COLO829 (cell line): ENCODE measurements at regions not wholly inside any gene's neighbourhood (a gene's known extent, or its start where the extent isn't known, plus 50 kb on each side); places are given as distances from the start of the nearest gene placed in this dataset.
"Not testable (repeated sequence)": the region's sequence is repeated elsewhere in the genome, so short reads cannot be mapped to it uniquely, and the experiment has no call there.

Source experiments
- DNase-seq: peaks from one replicate; pipeline ENCODE4 v3.0.0; 2012; ENCODE audit warnings: low spot score

DNA sequence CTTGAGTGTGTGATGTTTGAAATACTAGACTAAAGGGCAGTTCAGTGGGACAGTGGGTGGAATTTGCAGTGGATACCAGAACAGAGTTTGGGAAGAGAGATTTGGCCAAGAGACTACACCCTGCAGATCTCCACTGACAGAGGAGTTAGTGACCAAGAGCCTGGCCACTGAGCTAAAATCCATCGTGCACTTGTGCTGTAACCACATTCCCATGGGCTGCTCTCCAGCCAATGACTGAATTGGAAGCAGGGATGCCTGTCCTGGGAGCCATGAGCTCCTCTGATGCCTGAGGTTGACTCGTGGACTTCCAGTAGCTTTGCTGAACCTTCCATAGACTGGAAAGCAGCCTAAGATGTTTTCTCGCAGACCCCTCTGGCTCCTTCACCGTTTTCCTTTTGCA lies 296.1 kb downstream of the TRIML1 start:
- DNase-seq, result no peak

GRCh38 chr4:188437535-188437934 lies 298.3 kb downstream of the TRIML1 start:
- no peak for DNase-seq

DNA sequence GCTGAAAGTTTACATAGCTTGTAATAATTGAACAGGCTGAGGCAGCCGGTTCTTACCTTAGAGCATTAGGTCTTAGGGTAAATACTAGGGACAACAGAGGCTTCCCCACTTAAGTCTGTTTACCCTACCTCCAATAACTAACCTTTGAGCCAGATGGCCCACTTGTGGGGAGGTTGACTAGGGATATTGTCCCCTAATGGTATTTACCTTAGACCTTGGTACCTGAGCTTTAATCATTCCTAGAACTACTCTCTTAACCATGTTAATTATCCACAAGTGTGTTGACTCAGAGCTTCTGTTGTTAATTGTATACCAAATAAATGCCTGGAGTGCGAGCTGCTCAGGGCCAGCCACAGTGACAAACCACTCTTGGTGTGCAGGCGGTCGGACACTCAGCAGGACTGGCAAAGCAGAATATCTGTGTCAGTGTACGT lies 299.2 kb downstream of the TRIML1 start:
- DNase-seq, result not testable (repeated sequence)

DNA sequence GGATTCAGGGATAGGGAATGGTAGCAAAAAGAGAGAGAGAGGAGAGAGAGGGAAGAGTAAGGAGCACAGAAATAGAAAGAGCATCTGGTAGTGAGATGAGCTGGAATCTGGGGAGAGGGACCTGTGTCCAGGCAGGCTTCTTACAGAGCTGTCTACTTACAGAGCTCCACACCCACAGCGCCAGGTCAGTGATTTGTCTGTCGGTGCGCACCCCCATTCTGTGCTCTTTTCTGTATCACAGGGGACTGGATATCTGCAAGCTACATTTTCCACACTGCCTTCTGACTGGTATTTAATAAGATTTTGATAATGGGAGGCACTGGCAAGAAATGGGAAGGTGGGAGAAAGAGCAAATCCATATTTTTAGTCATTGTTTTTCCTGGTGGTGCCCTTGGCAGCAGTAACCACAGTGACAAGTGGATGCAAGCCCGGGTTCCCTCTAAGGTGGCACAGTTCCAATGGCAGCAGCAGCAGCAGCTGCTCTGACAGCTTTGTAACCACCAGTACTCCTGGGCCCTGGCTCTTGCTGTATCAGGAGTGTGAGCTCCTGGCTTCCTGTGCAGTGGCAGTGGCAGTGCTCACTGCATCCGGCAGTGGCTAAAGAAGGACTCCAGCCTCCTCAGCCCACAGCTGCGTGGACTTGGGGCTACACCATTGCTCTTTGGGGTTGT lies 300.5 kb downstream of the TRIML1 start:
- DNase-seq, result no peak

- no peak for DNase-seq
These were observed 305.3 kb downstream of the TRIML1 start for GRCh38 chr4:188444500-188444899.

GRCh38 chr4:188448996-188449395 lies 309.8 kb downstream of the TRIML1 start:
- DNase-seq, result not testable (repeated sequence)

DNA sequence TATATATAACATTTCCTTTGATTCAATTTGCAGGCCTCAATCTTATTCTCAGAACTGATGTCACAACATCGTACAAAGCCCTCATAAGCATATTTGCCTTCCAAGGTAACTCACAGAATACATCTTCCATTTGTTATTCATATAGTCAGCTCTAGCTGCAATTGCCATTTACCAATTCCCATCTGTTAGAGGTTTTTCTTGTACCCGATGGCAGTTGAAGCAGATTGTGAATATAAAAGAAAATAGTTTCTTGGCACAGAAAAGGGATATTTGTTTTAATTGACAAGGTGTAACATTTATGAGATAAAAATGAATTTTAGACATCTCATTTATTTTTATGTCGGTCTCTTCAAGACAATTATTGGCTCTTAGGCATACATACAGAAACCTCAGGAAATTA lies 311.3 kb downstream of the TRIML1 start:
- DNase-seq, result no peak

GRCh38 chr4:188452097-188452496 lies 312.9 kb downstream of the TRIML1 start:
- no peak for DNase-seq

DNA sequence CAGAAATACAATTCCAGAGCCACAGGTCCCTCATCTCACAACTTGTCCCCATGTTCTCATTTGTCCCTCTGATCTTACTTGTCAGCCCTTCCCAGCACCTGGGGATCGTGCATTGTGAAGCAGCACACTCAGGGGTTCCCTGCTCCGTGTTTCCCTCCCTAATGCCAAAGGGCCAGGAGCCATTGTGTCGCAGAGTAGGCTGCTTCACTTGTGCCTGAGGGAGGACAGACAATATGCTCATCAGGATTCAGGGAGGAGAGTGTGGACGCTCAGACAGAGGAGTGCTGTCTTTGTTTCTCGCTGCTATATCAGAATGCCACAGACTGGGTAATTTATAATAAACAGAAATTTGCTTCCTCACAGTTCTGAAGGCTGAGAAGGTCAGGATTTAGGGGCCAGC lies 315.3 kb downstream of the TRIML1 start:
- DNase-seq, result no peak

GRCh38 chr4:188455062-188455752 lies 316.0 kb downstream of the TRIML1 start:
- no peak for DNase-seq

- no peak for DNase-seq
These were observed 320.1 kb downstream of the TRIML1 start for GRCh38 chr4:188459381-188459780.

GRCh38 chr4:188463909-188464308 lies 324.7 kb downstream of the TRIML1 start:
- DNase-seq, result no peak

DNA sequence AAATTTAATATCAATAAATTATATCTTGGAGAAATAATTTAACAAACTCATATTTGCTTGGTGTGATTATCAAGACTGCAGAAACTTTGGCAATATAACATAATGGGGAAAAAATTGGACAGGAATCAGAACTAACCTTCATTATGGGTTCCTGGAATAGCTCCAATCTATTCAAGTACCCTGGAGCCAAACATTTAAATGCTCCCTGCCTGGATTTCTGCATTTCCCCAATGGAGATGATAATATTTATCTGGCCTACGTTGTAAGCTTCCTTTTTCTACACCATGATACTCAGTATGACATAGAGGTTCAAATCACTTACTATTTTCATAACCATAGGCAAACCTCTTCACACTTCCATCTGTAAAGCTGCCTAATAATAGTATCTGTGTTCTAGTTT lies 326.8 kb downstream of the TRIML1 start:
- no peak for DNase-seq

DNA sequence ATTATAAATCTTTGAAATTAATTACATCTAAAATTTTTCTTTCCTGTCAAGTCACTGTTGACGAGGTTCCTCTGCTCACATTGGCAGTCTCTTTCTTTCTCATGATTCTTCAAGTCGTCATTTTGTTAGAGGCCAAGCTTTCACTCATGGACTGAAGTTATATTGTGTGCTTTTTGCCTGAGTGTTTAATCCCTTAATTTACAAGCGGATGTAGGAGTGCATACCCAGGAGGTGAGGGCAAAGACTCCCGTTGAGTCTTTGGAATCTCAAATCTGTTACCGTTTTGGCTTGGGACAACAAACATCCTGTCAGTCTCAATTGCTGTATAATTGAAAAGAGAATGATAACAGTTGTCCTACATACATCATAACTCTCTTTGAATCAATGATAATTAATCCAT lies 345.0 kb downstream of the TRIML1 start:
- no peak for DNase-seq

DNA sequence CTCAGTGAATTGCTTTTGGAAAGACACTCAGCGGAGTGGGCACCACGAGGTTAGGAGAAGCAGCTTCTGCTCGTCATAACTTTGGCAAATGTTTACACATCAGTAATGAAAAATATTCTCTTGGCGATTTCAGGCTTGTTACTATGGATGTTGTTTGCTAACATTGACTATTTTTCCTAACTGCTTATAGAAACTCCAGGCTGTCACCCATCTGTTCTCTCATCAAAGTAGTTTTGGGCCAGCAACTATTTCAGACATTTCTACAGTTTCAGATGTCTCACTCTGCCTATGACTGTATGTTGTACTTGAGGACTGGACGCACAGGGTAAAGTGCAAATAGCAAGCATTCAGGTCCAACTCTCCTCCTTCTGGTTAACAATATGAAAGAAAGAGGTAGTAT lies 346.7 kb downstream of the TRIML1 start:
- DNase-seq, result no peak

DNA sequence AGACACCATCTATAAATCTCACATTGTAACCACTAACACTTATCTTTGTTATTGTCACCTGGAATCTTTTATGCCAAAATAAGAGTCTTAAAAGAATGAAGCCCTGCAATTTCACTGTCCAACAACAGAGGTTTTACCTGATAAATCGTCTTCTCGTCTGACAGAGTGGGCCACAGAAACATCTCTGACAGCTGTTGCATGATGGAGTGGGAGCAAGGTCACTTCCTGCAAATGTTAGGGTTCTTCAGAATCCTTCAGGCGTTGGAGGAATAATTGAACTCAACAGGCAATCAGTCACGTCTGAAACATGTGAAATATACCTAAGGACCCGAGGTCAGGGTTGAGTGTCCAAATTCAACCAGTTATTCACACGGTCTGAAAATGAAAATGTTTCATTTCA lies 353.6 kb downstream of the TRIML1 start:
- no peak for DNase-seq

DNA sequence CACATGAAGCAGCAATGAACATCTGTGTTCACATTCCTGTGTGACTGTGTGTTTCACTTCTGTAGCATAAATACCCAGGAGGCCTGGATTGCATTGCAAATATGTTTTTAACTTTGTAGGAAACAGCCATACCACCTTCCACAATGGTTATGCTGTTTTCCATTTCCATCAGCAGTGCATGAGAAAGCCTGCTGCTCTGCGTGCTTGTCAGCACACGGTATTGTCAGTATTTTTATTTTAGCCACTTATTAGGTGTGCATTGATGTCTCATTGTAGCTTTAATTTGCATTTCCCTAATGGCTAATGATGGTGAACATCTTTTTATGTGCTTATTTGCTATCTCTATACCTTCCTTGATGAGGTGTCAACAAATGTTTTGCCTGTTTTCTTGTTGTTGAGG lies 355.9 kb downstream of the TRIML1 start:
- DNase-seq, result no peak

- DNase-seq, result no peak
These were observed 372.2 kb downstream of the TRIML1 start for GRCh38 chr4:188511431-188511830.

DNA sequence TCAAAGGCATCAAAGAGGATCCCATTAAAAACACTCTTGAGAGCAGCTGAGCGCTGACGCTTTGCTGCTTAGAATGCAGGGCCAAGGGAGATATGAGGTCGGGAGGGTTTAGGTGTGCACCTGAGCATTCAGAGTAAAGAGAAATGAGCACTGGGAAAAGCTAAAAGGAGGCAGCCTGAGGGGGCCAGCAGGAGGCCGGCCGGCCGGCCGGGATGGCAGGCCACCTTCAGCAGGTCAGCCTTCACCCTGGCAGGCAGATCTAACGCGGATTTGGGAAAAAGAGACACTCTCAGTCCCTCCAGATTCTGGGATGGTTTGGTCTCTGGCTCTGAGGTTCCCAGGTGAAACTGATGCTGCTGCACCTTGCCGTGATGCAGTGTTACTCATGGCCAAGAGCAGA lies 393.5 kb downstream of the TRIML1 start:
- no peak for DNase-seq

DNA sequence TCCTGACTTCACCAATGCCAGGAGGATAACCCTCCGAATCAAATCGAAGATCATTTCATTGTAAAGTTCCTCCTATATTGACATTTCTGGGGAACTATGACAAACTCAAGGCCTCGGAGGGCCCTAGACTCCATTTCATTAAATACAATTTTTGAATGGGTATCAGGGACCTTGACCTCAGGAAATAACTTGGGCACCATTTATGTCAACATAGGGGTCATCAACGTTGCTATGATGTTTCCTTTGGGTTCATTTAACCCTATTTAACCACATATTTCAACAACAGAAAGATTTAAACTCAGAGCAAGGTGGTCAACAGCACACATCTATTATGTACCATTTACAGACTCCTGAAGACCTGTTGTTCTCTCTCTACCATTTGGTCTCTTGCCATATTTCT lies 395.1 kb downstream of the TRIML1 start:
- no peak for DNase-seq

GRCh38 chr4:188534917-188535316 lies 395.7 kb downstream of the TRIML1 start:
- no peak for DNase-seq

DNA sequence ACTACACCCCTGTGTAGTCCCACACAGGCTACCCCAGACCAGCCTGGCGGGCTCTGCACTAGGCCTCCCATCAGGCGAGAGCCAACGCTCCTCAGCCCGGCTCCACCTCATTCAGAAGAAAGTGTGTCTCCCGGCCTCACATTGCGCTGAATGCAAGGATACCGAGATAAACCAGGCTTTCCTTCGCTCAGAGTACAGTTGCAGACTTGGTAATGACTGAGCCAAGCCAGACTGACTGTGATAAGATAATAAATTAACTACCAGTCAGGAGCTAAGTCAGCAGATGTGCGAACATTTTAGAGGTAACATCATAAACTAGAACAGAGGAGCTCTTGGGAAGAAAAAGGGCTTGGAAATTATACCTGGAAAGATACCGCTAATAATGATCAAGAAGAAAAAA lies 397.6 kb downstream of the TRIML1 start:
- no peak for DNase-seq

DNA sequence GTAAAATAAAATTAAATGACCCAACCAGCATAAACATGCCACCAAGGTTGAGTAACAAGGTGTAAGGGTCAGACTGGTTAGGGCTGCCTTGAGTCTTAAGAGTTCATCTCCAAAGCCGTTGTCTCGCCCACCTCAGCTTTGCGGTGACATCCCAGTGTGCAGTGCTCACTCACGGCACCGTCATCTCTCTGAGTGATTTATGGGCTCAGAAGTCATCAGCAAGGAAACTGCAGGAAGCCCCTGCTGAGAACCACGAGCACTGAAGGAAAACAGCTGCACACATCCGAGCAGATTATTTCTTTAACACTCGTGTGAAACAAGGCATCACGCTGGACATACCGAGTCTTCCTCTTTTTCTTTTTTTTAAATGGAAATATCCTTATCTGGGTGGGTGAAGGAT lies 411.1 kb downstream of the TRIML1 start:
- no peak for DNase-seq

DNA sequence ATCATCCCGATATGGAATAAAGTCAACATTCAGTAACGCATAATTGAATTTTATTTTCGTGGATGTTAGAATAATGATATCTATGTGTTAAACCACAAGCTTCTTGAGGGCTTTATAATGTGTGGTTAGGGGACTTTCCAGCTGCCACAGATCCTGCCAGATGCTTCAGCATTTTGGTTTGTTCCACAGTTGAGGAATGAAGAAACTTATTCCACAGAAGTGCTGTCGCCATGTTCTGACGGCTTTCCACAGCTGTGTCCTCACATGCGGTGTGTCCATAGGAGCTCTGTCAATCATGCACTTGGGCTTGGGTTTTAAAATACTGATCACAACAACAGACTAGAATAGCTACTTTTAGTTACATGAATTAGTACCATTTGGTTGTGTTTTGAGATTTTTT lies 411.9 kb downstream of the TRIML1 start:
- DNase-seq, result no peak
